ENCODE measurements at regions not wholly inside any gene's neighbourhood (a gene's known extent, or its start where the extent isn't known, plus 50 kb on each side); places are given as distances from the start of the nearest gene placed in this dataset.
A peak's percentile ranks its signal among the peaks of the same experiment; 100 is the strongest.

GRCh38 chr20:48523191-48523995, 304.4 kb downstream of the PREX1 start (continued):
- TF ChIP-seq ZNF512B (CRISPR knock-in tag; IDR thresholded peaks at IDR 0.05; ENCODE audit: borderline replicate concordance), result no peak
- peak; percentile 74 for TF ChIP-seq SNAPC2 (CRISPR knock-in tag; IDR thresholded peaks at IDR 0.05)
- no peak for TF ChIP-seq ZNF496 (CRISPR knock-in tag; IDR thresholded peaks at IDR 0.05; ENCODE audit: insufficient replicate concordance)
- no peak for TF ChIP-seq IKZF1 (IDR thresholded peaks at IDR 0.05)
- TF ChIP-seq JARID2 (CRISPR knock-in tag; IDR thresholded peaks at IDR 0.05; ENCODE audit: insufficient replicate concordance), result peak; percentile 92
- TF ChIP-seq ZNF17 (CRISPR knock-in tag; IDR thresholded peaks at IDR 0.05), result no peak
- no peak for TF ChIP-seq ZNF75D (CRISPR knock-in tag; IDR thresholded peaks at IDR 0.05; ENCODE audit: borderline replicate concordance)
- no peak for TF ChIP-seq ZNF468 (CRISPR knock-in tag; IDR thresholded peaks at IDR 0.05)
- TF ChIP-seq SMARCE1 (IDR thresholded peaks at IDR 0.05; ENCODE audit: borderline replicate concordance), result no peak
- no peak for TF ChIP-seq POGZ (CRISPR knock-in tag; IDR thresholded peaks at IDR 0.05)
- no peak; the same call in 1 of the 2 replicates for TF ChIP-seq RARG (CRISPR knock-in tag; IDR thresholded peaks at IDR 0.05; ENCODE audit: low read depth)
- TF ChIP-seq ZNF672 (CRISPR knock-in tag; IDR thresholded peaks at IDR 0.05), result no peak
- no peak for TF ChIP-seq ZNF44 (CRISPR knock-in tag; IDR thresholded peaks at IDR 0.05)
- no peak for TF ChIP-seq NR2F2 (IDR thresholded peaks at IDR 0.05; ENCODE audit: borderline replicate concordance, low read depth)
- TF ChIP-seq MXD3 (CRISPR knock-in tag; IDR thresholded peaks at IDR 0.05), result peak; percentile 59; the same call in 1 of the 2 replicates
- TF ChIP-seq ZNF747 (CRISPR knock-in tag; IDR thresholded peaks at IDR 0.05; ENCODE audit: borderline replicate concordance), result 0 out of 2 replicates have a peak, but pooled peaks have one; percentile 29
- no peak for TF ChIP-seq ZFX (CRISPR knock-in tag; IDR thresholded peaks at IDR 0.05; ENCODE audit: low read depth)
- TF ChIP-seq ZNF207 (IDR thresholded peaks at IDR 0.05; ENCODE audit: borderline replicate concordance), result no peak
- TF ChIP-seq IRX3 (CRISPR knock-in tag; IDR thresholded peaks at IDR 0.05; ENCODE audit: borderline replicate concordance, low read depth), result peak; percentile 87; the same call in 1 of the 2 replicates
- no peak for TF ChIP-seq AFF4 (CRISPR knock-in tag; IDR thresholded peaks at IDR 0.05)
- no peak for TF ChIP-seq ZNF3 (CRISPR knock-in tag; IDR thresholded peaks at IDR 0.05)
- TF ChIP-seq RCOR2 (CRISPR knock-in tag; IDR thresholded peaks at IDR 0.05), result no peak
- TF ChIP-seq RXRB (CRISPR knock-in tag; IDR thresholded peaks at IDR 0.05; ENCODE audit: borderline replicate concordance), result peak; percentile 87
- peak; percentile 75; the same call in 1 of the 2 replicates for TF ChIP-seq GPN1 (CRISPR knock-in tag; IDR thresholded peaks at IDR 0.05; ENCODE audit: borderline replicate concordance)
- no peak for TF ChIP-seq ZNF598 (CRISPR knock-in tag; IDR thresholded peaks at IDR 0.05; ENCODE audit: borderline replicate concordance)
